HG02588 (cell line): ENCODE measurements at regions not wholly inside any gene's neighbourhood (a gene's known extent, or its start where the extent isn't known, plus 50 kb on each side); places are given as distances from the start of the nearest gene placed in this dataset.

ENCODE experiments used
- ATAC-seq: cut with Tn5 transposase; IDR thresholded peaks from one replicate; pipeline ENCODE4 v1.9.1; 2021; ENCODE audit warnings: mild to moderate bottlenecking, moderate library complexity; ENCODE audit not compliant: unreplicated experiment

- no peak for ATAC-seq
Measured at GRCh38 chr4:73001885-73002284, 67.6 kb downstream of the COX18 start.

- ATAC-seq: no peak
Measured at GRCh38 chr4:72997409-72997808, 72.1 kb downstream of the COX18 start.

GRCh38 chr4:72994670-72995069 lies 74.8 kb downstream of the COX18 start:
- ATAC-seq: no peak

GRCh38 chr4:72993876-72994275 lies 75.6 kb downstream of the COX18 start:
- ATAC-seq: no peak

GRCh38 chr4:72991873-72992272 lies 77.6 kb downstream of the COX18 start:
- ATAC-seq: no peak

GRCh38 chr4:72987741-72988729 lies 81.5 kb downstream of the COX18 start:
- ATAC-seq: no peak

- ATAC-seq: no peak
Measured at GRCh38 chr4:72984351-72984750, 85.2 kb downstream of the COX18 start.

GRCh38 chr4:72983709-72984108 lies 85.8 kb downstream of the COX18 start:
- ATAC-seq: no peak

- ATAC-seq: no peak
Measured at GRCh38 chr4:72977936-72978485, 91.5 kb downstream of the COX18 start.

GRCh38 chr4:72975488-72975784 lies 94.1 kb downstream of the COX18 start:
- no peak for ATAC-seq

GRCh38 chr4:72974694-72975487 lies 94.6 kb downstream of the COX18 start:
- no peak for ATAC-seq

GRCh38 chr4:72971572-72971971 lies 97.9 kb downstream of the COX18 start:
- ATAC-seq: no peak

GRCh38 chr4:72970756-72971155 lies 98.8 kb downstream of the COX18 start:
- no peak for ATAC-seq

- ATAC-seq: no peak
Measured at GRCh38 chr4:72969976-72970375, 99.5 kb downstream of the COX18 start.

GRCh38 chr4:72966652-72967051 lies 102.9 kb downstream of the COX18 start:
- ATAC-seq: peak; percentile 71

- no peak for ATAC-seq
Measured at GRCh38 chr4:72959411-72959810, 110.1 kb downstream of the COX18 start.

- ATAC-seq: no peak
Measured at GRCh38 chr4:72954811-72955210, 114.7 kb downstream of the COX18 start.

- ATAC-seq: no peak
Measured at GRCh38 chr4:72953571-72953970, 115.9 kb downstream of the COX18 start.

- ATAC-seq: no peak
Measured at GRCh38 chr4:72951628-72952027, 117.9 kb downstream of the COX18 start.

GRCh38 chr4:72951147-72951546 lies 118.4 kb downstream of the COX18 start:
- no peak for ATAC-seq

- ATAC-seq: no peak
Measured at GRCh38 chr4:72948080-72948479, 121.4 kb downstream of the COX18 start.
